Keratinocyte (primary cell): ENCODE measurements at regions not wholly inside any gene's neighbourhood (a gene's known extent, or its start where the extent isn't known, plus 50 kb on each side); places are given as distances from the start of the nearest gene placed in this dataset.

Experiments used
- DNase-seq: peaks from one replicate; pipeline ENCODE4 v3.0.0-alpha.2; 2011; ENCODE audit warnings: low read depth, missing footprints, low spot score
- FAIRE-seq: peaks from 2 replicates; lab custom pipeline; 2011; peaks lifted over from hg19 to GRCh38; lab: Jason Lieb, UNC
- H2AFZ ChIP-seq: 2 replicates; pipeline ENCODE4 v1.6.0; 2012; ENCODE audit warnings: low read length, control low read depth, inconsistent platforms; ENCODE audit not compliant: control insufficient read depth
- H3K27ac ChIP-seq: 2 replicates; pipeline ENCODE4 v1.5.1; 2011; ENCODE audit warnings: low read length; ENCODE audit not compliant: control insufficient read depth, insufficient read depth
- H3K27me3 ChIP-seq: 3 replicates; pipeline ENCODE4 v1.6.0; 2011; ENCODE audit warnings: low read length; ENCODE audit not compliant: control insufficient read depth, insufficient read depth; ENCODE audit errors: extremely low read depth
- H3K36me3 ChIP-seq, 2 experiments: 2 replicates in 1 of 2; 3 replicates in 1 of 2; pipeline ENCODE4 v1.5.1; 2011; ENCODE audit warnings: low read length in 2 of 2, mild to moderate bottlenecking in 1 of 2; ENCODE audit not compliant: control insufficient read depth in 2 of 2, insufficient read depth in 2 of 2; ENCODE audit errors: extremely low read depth in 1 of 2
- H3K4me1 ChIP-seq: 3 replicates; pipeline ENCODE4 v1.5.1; 2011; ENCODE audit warnings: low read length; ENCODE audit not compliant: control insufficient read depth, insufficient read depth; ENCODE audit errors: extremely low read depth
- H3K4me2 ChIP-seq: 3 replicates; pipeline ENCODE4 v1.6.0; 2011; ENCODE audit warnings: low read depth, low read length; ENCODE audit not compliant: control insufficient read depth, insufficient read depth; ENCODE audit errors: extremely low read depth
- H3K4me3 ChIP-seq, 3 experiments: fragments of 200-600 bp in 1 of 3; sonication (generic) in 1 of 3; 2 replicates in 2 of 3; 3 replicates in 1 of 3; pipeline ENCODE4 v1.5.1; 2011 to 2016; ENCODE audit warnings: low read length in 3 of 3, mild to moderate bottlenecking in 3 of 3, control low read depth in 2 of 3, inconsistent platforms in 1 of 3, low read depth in 1 of 3, mixed read lengths in 1 of 3, mixed run types in 1 of 3, moderate library complexity in 1 of 3; ENCODE audit not compliant: control insufficient read depth in 2 of 3, insufficient read depth in 2 of 3; ENCODE audit errors: extremely low read depth in 1 of 3
- H3K79me2 ChIP-seq: 2 replicates; pipeline ENCODE4 v1.6.0; 2012; ENCODE audit warnings: low read length; ENCODE audit not compliant: control insufficient read depth, insufficient read depth
- H3K9ac ChIP-seq: 3 replicates; pipeline ENCODE4 v1.6.0; 2011; ENCODE audit warnings: low read length; ENCODE audit not compliant: control insufficient read depth, insufficient read depth; ENCODE audit errors: extremely low read depth
- H3K9me1 ChIP-seq: 3 replicates; pipeline ENCODE4 v1.6.0; 2011; ENCODE audit warnings: low read length; ENCODE audit not compliant: control insufficient read depth, insufficient read depth; ENCODE audit errors: extremely low read depth
- H3K9me3 ChIP-seq: 2 replicates; pipeline ENCODE4 v1.5.1; 2012; ENCODE audit warnings: low read depth, low read length; ENCODE audit not compliant: control insufficient read depth
- H4K20me1 ChIP-seq: 3 replicates; pipeline ENCODE4 v1.6.0; 2011; ENCODE audit warnings: low read length; ENCODE audit not compliant: control insufficient read depth, insufficient read depth; ENCODE audit errors: extremely low read depth
- EZH2 ChIP-seq: IDR thresholded peaks from one replicate; pipeline ENCODE4 v1.6.1; 2012; ENCODE audit warnings: inconsistent platforms, mild to moderate bottlenecking, low read length, moderate library complexity
- dilution Hi-C: fragments of 300-500 bp; cut with MboI; formaldehyde crosslinking; loops from one replicate; pipeline ENCODE4 v1.7.0; 2020; ENCODE audit warnings: low sequenced_read_pairs; ENCODE audit not compliant: extremely low pct_ligation_motif_present
- TF ChIP-seq, protein P1 (sequence below), 3 experiments: IDR thresholded peaks in 1 of 3; conservative IDR thresholded peaks in 1 of 3; optimal IDR thresholded peaks in 1 of 3; 2 replicates in 2 of 3; 3 replicates in 1 of 3; pipeline versions ENCODE3 to v1.5.1; 2011; ENCODE audit warnings: low read length in 3 of 3, mild to moderate bottlenecking in 3 of 3, moderate library complexity in 2 of 3, control low read depth in 1 of 3, inconsistent platforms in 1 of 3; ENCODE audit not compliant: insufficient read depth in 2 of 3; ENCODE audit errors: extremely low read depth in 1 of 3

DNA sequence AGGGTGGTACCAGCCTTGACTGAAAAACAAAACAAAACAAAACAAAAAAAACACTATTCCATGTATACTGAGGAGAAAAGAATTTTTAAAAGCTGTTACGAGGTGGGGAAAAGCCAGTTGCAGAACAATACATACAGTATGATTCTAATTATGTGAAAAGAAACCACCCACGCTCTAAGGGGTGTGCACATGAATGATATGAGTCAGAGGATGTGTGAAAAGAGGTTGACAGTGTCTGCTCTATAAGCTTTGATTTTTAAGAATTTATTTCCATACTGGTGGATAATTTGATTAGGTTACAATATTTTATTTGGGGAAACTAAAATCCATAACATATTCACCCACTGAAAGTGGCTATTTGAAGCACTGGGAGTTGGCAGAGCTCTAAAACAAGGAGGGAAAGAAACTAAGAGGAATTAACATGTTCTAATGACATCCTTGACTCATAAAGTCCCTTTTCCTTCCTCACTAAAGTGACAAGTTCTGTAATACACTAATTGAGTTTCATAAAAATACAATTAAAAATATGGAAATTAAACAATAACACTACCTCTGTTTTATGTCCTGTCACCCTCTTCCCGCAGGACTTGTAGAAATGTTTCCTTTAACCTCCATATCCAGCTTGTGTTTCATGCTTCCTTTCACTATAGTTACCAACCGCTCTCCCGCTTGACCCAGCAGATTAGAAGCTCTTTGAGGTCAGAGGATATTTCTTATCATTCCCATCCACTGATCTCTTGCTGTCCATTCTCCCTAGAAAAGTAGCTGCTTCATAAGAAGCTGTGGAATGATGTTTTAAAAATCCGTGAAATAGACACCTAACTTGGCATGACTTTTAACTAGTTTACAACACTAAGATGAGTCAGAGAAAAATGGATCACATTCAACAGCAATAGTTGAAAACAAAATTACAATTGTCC is 118.6 kb upstream of the CCDC28A start:
- peaks cover 71% of the 10 kb centered on the region for H3K79me2 ChIP-seq
- dilution Hi-C loops: no loop called here

DNA sequence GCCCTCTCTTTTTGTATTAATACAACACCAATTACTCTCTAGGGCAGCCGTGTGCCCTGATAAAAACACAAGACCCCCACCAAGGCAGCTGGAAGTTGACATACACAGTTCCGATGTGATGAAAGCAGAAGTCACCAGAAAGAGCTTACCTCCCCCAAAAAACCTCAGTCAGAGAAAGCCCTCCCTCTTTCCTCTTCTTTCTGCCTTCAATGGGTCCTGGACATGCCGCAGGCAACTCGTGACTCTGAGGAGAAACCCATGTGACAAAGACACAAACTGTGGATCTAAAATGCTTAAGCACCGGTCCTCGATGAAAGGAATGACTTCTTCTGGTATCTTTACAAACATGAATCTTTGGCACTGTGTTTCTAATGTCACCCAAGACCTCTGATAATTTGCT is 117.7 kb upstream of the CCDC28A start:
- H3K4me3 ChIP-seq: no peak overlapping the region
- peaks cover 67% of the 10 kb centered on the region for H3K79me2 ChIP-seq
- FAIRE-seq (no peak), DNase-seq (no peak)
- peak overlapping the region; percentile 96 for H3K4me2 ChIP-seq
- peaks cover 25% of the 10 kb centered on the region for H3K4me1 ChIP-seq
- H3K9me1 ChIP-seq: peaks cover 2% of the 10 kb centered on the region
- no peaks in the 10 kb centered on the region for H3K36me3 ChIP-seq
- no peak overlapping the region for H3K9ac ChIP-seq
- H4K20me1 ChIP-seq: peaks cover 2% of the 10 kb centered on the region
- no peaks in the 10 kb centered on the region for H3K27me3 ChIP-seq
- dilution Hi-C loops: no loop called here
- TF ChIP-seq, protein P1, sequence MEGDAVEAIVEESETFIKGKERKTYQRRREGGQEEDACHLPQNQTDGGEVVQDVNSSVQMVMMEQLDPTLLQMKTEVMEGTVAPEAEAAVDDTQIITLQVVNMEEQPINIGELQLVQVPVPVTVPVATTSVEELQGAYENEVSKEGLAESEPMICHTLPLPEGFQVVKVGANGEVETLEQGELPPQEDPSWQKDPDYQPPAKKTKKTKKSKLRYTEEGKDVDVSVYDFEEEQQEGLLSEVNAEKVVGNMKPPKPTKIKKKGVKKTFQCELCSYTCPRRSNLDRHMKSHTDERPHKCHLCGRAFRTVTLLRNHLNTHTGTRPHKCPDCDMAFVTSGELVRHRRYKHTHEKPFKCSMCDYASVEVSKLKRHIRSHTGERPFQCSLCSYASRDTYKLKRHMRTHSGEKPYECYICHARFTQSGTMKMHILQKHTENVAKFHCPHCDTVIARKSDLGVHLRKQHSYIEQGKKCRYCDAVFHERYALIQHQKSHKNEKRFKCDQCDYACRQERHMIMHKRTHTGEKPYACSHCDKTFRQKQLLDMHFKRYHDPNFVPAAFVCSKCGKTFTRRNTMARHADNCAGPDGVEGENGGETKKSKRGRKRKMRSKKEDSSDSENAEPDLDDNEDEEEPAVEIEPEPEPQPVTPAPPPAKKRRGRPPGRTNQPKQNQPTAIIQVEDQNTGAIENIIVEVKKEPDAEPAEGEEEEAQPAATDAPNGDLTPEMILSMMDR (optimal IDR thresholded peaks at IDR 0.05 in 1 of 3, IDR thresholded peaks at IDR 0.05 in 1 of 3, conservative IDR thresholded peaks at IDR 0.05 in 1 of 3; ENCODE audit: extremely low read depth in 1 of 3, insufficient read depth in 2 of 3, low read length in 3 of 3): no peak
- TF ChIP-seq EZH2: no peak
- no peak overlapping the region for H2AFZ ChIP-seq
- H3K27ac ChIP-seq: peak overlapping the region; percentile 84
- H3K9me3 ChIP-seq: no peaks in the 10 kb centered on the region

More for the DNA sequence above, 118.6 kb upstream of the CCDC28A start:
- Histone ChIP-seq H3K36me3 (peaks cover 0 to 1% of the 10 kb centered on the region in 2 experiments), H3K9ac (peak overlapping the region; percentile 63), H3K4me1 (peaks cover 26% of the 10 kb centered on the region), H3K9me1 (peaks cover 2% of the 10 kb centered on the region), H3K27me3 (no peaks in the 10 kb centered on the region), H3K9me3 (no peaks in the 10 kb centered on the region), H3K4me3 (peak overlapping the region in 2 of 3 experiments; percentile 61 to 65), H2AFZ (no peak overlapping the region), H3K27ac (peak overlapping the region; percentile 84), H4K20me1 (peaks cover 2% of the 10 kb centered on the region), H3K4me2 (peak overlapping the region; percentile 96)
- FAIRE-seq: peak; percentile 81
- peak; percentile 36 for DNase-seq
- TF ChIP-seq EZH2: no peak
- TF ChIP-seq, protein P1 (optimal IDR thresholded peaks at IDR 0.05 in 1 of 3, IDR thresholded peaks at IDR 0.05 in 1 of 3, conservative IDR thresholded peaks at IDR 0.05 in 1 of 3; ENCODE audit: extremely low read depth in 1 of 3, insufficient read depth in 2 of 3, low read length in 3 of 3): no peak
